Stimulated activated CD4-positive, alpha-beta T cell treated with anti-CD3 and anti-CD28 coated beads, Interleukin-1b, Interleukin-23, amount 100 ng/mL, for 1 hour (primary cell): ENCODE measurements at regions not wholly inside any gene's neighbourhood (a gene's known extent, or its start where the extent isn't known, plus 50 kb on each side); places are given as distances from the start of the nearest gene placed in this dataset.

Experiments used
- DNase-seq, 2 donors: peaks; one replicate each; pipeline ENCODE4 v3.0.0-alpha.2; 2020; ENCODE audit warnings: low read depth in 2 of 2

DNA sequence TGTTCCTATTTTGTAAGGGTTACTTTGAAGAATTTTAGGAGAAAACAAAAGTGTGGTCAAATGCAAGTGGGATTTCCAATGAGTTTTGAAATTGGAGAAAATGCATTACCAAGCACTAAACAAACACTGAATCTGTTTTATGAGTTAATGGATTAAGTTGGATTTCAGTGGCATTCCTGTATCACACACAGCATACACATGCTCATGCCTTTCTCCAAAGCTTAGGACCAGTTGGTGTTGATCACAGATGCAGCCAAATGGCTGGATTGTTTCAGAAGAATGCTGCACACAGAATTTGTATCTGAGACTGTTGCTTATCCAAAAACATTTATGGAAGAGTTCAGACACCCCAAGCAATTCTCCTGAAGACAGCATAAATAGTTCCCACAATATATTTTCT lies 611.1 kb downstream of the ACTL7B start:
- no peak for DNase-seq

DNA sequence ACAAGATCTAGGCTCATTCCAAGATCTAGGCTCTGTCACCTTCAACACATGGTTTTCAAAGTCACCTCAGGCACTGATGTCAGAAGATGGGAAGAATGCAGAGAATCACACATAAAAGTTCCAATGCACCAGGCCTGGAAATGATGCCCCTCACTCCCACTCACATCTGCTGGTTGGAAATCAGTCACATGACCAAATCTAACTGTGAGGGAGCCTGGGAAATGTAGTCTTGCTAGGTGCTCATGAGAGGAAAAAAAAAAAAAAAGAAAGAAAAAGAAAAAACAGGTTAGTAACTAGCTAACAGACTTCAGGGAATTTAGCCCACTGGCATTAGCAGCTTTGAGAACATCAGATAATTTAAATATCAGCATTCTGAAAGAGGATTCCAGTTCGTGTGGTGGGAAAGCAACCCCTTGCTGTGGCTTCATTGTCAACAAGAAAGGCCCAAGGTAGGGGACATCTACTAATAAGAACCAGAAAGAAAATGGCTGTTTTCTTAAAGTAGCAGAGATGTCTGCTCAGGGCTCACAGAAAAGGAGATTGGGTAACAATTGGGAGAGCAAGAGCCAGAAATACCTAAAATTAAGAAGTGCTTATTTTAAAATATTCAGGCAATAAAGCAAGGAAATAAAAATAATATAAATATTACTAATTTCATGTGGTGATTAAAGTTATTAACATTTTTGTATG lies 614.3 kb downstream of the ACTL7B start:
- DNase-seq: no peak

DNA sequence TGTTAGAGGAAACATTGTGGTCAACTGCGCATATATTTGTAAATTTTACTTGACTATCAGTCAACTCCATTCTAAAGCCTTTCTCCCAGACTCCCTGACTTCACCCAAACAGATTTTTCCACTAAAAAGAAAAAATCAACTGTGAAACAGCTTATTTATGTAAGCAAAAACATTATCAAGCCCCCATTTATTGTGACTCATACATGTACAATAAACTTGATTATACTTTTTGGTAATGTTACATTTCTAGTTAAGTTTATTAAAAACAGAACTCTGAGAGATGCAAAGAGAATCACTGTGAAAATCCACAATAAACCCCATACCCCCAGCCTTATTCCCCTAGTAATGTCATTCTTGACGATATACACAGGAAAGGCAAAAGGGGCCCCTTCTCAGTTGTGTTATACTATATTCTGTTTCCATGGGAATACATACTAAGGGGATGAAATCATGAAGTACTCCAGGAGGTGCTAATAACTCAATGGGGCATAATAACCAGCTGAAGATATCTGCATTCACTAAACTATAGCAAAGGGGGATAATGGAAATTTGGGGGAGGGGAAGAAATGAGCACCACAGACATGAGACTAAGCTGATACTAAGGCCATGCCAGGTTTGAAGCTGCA lies 616.0 kb downstream of the ACTL7B start:
- DNase-seq: no peak

DNA sequence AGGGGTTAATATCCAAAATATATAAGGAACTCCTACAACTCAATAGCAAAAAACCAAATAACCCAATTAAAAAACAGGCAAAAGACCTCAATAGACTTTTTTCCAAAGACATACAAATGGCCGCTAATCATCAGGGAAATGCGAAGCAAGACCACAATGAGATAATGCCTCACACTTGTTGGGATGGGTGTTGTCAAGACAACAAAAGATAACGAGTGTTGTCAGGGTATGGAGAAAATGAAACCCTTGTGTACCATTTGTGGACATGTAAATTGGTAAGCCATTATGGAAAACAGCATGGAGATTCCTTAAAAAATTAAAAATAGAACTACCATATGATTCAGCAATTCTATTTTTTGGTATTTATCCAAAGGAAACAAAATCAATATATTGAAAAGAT lies 620.2 kb downstream of the ACTL7B start:
- DNase-seq: no peak

DNA sequence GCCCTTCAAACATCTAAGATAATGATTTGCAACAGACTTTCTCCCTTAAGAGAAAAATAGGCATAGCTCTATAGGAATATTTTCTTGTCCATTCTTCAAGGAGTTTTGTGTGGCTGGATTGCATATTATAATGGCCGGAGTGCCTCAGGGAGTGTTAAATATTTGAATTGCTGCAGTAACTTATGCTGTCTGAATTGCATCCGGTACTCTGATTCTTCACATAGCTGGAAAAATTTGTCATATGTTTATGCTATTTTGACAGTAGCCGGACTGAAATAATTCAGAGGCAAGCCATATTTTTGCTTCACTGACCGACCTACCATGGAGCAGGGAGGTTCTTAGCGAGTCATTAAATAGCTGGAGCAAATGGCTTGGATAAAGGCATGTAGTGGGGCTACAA lies 621.0 kb downstream of the ACTL7B start:
- DNase-seq: no peak

DNA sequence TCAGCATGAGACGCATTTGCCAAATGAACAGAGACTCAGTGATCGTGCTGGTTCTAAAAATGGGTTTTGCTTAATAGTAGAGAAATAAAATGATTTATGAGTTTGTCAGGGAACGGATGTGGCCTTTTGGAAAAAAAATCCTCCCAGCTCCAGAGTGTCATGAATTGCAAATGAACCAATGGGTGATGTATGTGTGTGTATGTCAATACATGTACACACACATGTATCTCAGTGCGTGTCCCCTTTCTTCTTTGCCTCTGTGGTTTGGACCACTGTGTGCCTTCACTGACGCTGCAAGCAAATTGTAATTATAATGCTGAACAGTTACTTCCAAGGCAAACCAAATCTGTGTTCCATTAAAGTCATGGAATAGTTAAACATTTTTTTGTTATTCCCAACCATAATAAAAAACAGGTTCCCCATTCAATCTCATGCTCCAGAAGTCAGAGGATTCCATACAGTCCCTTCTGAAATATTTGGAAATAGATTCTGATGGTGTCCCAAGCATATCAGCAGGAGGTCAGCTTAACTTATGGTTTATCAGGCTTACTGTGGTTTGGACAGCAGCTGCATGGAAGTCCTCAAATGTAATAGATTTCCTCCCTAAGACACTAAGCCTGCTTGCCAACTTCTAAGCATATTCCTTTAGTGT lies 630.5 kb downstream of the ACTL7B start:
- no peak for DNase-seq

DNA sequence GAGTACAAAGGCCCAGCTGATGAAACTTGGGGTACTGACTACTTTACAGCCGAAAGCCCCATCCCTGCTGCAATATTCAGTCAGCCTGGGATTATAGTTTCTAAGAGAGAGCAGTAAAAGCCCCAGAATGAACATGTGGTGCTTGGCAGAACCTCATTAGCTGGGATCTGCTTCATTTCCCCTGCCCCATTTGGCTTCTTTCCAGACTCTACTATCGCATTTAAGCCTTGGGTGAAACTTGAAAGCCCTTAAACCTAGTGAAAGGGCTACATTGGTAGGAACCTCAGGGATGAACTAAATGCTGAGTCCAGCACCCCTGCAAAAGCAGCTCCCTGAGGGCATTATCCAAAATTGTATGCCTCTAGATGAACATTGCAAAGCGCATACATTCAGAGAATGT lies 631.1 kb downstream of the ACTL7B start:
- DNase-seq: no peak

DNA sequence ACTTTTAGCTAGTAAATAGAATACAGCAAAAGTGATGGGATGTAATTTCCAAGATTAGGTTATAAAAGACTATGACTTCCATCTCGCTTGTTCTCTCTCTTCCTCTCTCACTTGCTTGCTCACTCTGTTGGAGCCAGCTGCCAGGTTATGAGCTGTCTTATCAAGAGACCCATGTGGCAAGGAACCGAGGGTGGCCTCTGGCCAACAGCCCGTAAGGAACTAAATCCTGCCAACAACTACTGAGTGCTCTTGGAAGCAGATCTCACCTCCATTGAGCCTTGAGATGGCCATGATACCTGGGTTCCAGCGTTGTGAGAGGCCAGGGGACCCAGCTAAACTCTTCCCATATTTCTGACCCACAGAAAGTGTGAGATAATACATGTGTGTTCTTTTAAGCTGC lies 636.1 kb downstream of the ACTL7B start:
- DNase-seq: no peak

DNA sequence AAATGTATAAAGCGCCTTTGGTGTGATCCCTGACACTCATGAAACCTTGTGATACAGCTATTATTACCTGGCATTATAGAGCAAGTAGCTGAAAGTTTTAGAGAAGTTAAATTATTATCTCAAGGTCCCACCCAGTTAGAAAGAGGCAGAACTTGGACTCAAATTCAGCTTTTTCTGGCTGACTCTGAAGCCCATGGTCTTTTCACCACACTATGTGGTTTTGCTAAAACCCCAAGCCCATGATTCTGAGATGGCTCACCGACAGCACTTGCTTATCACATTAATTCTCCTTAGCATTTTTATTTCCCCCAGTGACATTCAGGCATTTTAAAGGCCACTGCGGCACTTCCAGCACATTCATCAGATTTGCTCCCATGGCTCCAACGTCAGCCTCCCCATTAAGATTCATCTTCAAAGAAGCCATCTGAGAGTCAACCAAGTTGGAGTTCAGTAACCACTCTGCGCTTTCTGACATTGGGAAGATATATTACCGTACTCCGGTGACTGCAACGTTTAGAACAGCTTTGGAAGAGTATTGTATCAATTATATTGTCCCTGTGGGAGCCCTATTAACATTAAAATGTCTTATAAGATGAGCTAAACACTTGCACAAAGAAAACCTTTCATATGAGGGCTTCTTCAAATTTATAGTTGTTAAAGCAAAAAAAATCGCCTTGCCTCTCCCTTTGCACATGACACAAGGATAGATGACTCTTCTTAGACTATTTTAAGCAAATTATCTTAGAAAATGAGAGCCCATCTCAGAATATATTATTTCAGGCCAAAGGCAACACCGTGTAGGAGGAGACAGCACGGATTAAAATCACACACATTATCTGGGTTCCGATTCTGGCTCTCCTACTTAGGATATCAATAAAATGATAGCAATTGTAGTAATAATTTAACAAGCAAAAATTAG lies 638.1 kb downstream of the ACTL7B start:
- DNase-seq: no peak

DNA sequence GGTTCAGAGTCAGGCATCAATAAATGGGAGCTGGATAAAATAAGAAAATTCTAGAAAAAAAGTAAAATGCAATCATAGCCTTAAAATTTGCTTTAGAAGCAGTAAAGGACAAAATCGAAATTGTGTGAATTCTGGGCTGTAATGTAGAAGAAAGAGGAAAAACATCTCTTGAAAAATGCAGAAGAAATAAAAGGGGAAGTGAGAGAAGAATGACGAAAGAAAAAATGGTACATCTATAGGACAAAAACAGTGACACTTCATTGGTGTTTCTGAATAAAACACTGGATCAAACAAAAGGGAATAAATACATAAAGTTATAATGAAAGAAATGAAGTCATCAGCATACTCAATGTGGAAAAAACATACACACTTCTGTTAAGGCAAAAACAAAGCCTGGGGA lies 642.3 kb downstream of the ACTL7B start:
- DNase-seq: no peak

DNA sequence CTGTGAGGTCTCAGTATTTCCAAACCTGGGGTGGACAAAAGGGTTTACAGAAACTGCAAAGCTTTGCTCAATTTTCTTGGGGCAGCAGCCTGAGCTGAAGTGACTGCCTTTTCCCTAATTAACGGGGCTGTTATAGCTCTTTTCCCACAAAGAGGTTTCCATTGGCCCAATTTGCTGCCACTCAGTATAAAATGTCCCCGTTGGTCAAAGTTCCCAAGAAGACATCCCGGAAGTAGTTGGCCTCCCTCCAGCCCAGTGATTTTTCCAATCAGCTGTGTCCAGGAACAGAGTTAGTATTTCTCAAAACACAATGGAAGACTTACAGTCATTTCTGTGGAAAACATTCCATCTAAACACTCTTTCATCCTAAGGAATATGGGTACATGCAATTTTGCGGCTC lies 643.6 kb downstream of the ACTL7B start:
- no peak for DNase-seq

DNA sequence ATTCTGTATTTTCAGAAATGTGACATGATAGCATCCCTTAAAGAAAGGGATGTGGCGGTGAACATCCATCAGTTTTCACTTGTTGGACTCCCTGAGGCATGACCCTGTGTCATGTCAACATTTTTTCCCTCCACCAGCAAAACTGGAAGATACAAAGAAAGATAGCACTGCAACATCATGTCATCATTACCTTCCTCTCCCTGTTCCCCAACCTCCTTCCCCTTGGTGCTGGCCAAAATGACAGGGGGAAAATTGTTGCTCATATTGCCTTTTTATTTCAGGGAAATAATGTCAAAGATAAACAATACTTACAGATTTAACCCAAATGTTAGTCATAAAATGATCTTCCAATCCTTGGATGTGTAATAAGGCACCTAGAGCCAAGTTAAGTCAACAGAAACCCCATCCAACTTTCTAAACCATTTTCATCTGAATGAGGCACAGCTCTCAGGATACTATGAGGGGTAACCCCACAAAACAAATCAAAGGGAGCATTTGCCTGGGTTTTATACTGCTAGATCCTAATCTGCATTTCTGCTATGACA lies 644.3 kb downstream of the ACTL7B start:
- DNase-seq: no peak

DNA sequence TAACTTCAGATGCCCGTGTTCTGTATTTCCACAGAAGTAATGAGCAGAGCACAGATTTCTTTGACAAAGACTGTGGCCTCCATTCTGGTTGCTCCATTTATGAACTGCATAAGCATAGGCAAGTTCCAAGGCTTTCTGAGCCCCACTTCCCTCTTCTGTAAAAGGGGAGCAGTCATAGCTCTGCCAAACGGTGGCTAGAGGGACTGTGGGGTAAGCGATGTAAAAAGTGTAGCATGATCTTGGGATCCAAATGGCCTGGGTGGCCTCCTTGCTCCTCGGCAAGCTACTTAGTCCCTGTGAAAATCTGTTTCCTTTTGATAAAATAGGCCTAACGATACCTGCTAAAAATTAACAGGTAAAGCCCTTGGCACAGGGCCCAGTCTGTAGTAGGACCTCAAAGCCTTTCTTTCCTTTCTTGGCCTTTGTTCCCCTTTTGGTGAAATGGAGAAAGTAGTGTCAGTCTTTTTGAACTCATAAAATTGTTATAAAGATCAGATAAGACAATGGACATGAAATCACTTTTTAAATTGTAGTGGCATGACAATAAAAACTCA lies 646.6 kb downstream of the ACTL7B start:
- no peak for DNase-seq

DNA sequence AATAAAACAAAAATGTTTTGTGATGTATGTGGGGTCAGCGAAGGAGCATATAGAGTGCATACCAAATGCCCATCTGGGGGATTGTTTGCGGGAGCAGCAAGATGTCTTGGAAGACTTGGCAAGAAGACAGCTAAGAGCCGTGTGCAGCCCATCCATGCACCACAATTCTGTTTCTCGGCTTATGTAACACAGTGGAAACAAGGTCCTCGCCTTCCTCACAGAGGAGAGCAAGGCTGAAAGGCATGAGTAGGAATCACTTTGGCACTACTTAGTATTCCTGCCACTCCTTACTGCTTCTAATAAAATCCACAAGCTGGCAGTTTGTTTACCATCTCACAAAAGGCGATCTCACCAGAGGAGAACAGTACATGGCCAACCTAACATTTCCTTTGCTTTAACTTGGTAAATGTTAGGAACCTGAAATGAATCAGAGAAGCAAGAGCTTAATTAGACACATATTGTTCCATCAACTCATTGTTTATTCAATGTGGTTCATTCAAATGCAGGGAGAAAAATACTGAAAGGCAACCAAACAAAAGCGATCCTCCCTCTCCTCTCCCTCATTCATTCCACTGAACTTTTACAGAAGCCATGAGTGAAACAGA lies 648.1 kb downstream of the ACTL7B start:
- no peak for DNase-seq

DNA sequence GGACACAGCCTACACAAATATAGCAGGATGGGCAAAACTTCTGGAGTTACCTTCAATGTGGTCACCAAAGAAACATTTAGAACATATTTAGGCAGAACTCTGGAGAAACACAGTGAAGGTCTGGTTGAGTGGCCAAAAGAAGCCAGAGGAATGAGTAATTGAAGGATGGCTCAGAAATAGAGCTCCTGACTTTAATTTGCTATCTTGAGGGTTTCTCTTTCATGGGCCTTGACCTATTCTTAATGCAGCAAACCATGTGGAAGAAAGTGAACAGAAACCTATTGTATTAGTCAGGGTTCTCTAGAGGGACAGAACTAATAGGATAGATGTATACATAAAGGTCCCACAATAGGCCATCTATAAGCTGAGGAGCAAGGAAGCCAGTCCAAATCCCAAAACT lies 650.5 kb downstream of the ACTL7B start:
- DNase-seq: no peak

DNA sequence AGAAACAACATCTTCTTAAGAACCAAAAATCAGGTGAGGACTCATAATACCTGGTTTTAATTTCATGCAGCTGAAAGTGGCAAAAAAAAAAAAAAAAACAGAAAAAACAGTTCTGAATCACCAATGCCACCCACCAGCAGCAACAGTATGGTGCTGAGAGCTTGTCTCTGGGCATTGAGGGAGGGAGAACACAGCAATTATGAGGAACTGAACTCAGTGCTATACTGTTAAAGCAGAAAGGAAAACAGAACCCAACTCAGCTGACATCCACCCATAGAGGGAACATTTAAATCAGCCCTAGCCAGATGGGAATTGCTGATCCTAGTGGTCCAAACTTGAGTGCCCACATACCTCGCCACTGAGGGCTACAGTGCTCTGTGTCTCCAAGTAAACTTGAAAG lies 657.9 kb downstream of the ACTL7B start:
- no peak for DNase-seq

DNA sequence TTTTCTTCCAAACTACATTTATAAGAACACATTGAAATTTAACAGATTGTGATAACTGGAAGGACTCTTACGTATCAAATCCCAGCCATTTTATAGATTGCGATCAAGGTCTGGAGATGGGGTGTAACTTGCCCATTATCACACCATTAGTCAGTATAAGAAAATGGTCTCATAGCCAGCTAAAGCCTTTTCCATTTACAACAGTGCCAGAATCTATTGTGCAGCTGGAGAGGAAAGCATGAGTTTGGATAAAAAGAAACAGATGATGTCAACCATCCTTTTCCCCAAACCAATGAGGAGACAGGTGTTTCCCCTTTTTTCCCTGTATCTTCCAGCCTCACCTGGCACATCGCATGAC lies 658.8 kb downstream of the ACTL7B start:
- no peak for DNase-seq

DNA sequence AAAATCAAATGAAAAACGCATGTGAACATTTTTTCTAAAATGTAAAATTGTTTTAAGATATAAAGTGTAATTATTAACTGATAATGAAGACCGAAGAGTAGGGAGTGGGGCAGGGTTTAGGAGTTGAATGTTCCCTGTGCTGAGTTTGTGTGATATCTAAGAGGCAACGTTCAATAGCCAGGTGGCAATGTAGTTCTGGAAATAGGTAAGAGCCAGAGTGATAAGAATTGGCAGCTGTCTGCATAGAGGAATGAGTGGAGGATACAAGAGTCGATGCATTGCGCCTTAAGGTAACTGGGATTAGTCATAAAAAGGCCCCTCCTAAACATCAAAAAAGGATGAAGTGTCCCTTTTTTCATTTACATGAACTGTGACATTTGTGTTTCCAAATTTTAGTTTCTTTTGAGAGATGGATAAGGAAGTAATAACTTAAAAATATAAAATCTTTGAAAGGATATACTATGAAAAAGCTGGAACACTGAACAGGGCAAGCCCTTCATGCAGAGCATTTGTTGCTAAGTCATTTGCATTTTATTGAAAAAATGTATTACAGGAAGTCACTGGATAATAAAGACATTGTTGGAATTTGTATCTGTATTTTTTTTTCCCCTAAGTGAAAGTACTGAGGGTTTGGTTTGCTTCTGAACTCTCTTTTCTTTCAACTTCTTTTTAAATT lies 659.3 kb downstream of the ACTL7B start:
- DNase-seq: no peak

DNA sequence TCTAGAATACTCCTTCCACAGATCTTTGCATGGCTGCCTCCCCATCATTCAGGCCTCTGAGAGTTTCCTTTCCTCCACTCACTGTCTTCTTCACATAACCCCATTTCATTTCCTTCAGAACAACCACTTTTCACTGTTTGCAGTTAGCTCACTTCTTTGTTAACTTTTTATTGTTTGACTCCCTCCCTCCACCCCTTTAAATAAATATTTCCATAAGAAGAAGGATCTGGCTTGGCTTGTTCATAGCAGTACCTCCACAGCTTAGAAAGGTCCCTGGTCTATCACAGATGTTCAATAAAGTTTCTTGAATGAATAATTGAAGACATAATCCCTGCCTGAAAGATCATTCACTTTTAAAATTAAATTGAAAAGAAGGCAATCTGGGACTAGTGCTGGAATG lies 661.6 kb downstream of the ACTL7B start:
- no peak for DNase-seq

DNA sequence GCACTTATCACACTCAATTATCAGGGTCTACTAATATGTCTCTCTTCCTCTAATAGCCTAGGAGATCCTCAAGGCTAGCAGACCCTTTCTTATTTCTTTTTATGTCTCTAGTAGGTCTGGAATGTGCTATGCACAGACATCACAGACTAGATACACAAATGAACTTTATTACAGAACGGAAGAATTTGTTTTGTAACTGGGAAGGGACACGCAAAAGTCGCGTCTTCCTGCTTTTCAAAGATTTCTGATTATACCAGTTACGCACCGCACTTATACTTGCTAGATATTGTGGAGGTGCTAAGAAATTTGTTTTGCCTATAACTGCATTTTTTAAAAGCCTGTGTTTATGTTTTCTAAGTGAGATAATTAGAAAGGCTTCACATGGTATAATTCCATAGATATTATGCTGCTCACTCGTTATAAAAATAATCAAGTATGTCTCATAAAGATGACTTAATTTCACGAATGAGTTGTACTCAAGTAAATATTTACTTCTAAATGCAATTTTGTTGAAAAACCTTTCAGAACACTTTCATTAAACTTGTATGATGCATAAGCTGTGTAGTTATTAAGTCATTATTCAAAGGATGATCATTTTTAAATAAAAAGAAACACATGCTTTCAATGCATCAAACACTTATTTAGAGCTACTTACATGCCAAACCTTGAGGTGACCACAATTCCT lies 662.6 kb downstream of the ACTL7B start:
- no peak for DNase-seq
